ENCODE measurements at regions not wholly inside any gene's neighbourhood (a gene's known extent, or its start where the extent isn't known, plus 50 kb on each side); places are given as distances from the start of the nearest gene placed in this dataset.

DNA sequence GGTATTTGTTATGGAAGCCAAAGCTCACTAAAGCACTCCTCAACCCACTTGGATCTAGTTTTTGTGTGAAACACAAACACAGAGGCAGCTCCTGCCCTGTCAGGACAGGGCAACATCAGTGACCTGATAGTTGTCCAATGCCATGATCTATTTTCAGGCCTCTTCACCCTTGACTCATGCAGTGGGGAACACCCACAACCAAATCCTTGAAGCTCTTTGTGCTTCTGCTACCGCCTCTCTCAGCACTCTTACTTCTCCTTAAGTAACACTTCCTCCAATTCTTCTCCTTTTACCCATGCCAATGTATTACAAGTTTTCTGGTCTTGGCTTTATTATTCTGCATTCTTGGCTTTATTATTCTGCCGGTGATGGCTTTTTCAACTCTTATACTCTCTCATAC, 425.3 kb downstream of the INHBA start:
- no peak for DNase-seq

DNA sequence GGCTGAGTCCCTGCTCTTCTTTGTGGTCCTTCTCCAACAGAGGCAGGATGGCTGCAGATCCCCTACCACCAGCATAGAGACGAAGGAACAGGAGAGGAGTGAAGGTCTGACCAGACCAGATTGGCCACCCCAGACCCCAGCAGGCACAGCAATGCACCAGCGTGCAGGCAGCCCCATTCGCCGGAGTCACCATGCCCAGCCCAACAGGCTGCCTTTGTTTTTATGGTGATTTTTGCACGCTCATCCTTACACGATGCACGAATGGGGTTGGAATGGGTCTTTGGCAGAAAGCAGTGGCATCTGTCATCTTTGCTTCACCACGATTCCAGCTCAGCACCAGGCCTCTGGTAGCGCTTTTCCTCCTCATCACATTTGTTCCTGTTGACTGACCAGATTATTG, 427.6 kb downstream of the INHBA start:
- DNase-seq, result peak; percentile 31

DNA sequence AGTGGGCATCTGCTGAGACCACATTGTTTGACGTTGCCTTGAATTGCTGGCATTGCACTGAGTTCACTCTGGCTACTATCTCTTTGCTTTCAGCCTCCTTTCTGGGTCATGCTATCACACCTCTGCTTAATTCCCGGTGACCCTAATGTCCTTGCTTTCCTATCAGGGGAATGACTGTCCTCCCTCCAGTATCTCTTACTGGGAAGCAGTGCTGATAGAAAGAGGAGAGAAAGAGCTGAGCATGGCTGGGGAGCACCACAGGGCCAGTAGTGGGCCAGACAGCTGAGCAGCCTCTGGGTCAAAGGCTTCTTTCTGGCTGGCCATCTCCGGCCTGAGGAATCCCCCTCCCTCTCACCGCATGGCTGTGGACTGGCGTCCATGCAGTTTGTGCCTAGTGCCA, 428.7 kb downstream of the INHBA start:
- no peak for DNase-seq

DNA sequence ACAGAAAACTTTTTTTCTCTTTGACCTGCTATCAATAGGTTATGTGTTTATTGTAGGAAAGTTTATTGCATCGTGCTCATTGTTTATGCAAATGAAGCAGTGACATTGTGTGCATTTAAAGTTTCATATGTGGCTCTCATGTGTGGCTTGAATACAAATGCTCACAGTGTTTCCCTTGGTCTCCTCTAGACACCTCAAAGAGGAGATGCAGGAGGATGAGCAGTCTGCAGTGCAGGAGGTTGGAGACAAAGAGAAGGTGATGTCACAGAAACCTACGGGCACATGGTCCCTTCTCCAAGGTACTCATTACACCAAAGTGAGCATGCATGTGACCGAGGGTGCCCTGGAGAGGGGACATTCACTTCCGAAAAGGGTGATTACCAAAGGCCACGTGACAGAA, 430.2 kb downstream of the INHBA start:
- no peak for DNase-seq

DNA sequence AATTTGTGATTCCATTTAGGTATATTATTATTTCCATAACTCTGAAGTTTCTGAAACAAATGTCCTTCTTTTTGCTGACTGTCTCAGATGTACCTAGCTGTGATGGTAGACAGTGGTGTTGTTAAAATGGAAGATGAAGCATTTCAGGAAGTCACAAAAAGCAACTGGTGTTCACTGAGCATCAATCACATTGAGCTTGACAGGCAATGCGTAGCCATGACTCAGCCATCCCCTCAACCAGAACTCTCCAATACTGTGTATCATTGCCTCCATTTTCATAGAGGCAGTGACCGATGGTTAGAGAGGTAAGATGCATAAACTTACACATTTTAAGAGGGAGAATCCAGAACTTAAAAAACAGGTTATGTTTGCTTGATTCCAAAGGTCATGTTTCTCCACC, 434.0 kb downstream of the INHBA start:
- no peak for DNase-seq

DNA sequence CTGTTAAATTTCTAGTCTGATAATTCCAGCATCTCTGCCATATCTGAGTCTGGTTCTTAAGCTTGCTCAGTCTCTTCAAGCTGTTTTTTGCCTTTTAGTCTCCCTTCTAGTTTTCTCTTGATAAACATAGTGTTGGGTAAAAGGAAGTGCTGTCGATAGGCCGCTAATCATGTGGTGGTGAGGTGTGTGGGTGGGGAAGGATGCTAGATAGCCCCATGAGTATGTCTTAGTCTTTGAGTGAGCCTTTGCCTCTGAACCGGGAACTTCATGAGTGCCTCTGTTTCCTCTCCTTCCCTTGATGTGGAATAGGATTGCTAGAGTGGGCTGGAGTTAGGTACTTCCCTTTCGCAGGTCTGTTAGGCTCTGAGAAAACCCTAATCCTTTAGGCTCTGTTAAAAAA, 441.8 kb downstream of the INHBA start:
- no peak for DNase-seq

DNA sequence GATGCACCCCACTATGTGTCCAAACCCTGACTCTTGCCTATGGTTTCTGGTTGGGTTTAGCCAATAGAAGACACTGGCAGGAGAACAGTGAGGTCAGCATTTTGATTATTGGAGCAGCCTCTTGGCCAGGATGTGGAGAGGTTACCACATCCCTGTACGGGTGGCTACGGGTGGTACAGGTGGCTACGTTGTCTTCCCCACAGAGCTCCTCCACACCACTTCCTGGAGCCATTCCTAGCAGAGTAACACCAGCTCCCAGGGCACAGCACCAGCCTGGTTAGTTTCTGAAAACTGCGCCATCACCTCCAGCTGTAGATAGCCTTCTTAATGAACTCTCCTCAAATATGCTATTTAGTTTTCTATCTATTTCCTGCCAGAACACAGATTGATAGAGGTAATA, 445.2 kb downstream of the INHBA start:
- DNase-seq, result no peak

DNA sequence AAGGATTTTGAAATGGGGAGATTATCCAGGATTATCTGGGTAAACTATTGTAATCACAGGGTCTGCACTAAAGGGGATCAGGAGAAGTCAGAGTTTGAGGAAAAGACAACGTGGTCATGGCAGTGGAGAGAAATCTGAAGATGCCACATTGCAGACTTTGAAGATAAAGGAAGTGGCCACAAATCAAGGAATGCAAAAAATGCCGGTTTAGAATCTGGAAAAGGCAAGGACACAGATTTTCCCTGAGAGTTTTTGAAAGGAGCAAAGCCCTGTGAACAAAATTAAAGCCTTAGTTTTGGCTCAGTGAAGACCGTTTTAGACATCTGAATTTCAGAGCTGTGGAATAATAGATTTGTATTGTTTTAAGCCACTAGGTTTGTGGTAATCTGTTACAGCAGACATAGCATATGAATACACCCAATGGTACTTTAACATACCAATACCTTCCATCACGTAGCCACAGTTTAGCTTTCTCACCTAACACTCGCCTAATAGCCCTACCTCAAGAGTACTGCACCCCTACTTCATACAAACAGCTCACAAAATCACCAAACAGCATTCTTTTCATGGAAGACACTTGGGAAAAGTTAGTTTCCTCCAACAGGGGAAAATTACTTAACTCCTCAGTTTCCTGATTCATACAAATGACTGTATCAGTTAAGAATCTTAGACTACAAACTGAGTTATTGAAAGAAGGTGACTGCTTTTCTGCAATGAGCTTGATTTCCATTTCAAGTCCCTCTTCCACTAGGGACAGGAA, 446.5 kb downstream of the INHBA start:
- DNase-seq, result no peak

DNA sequence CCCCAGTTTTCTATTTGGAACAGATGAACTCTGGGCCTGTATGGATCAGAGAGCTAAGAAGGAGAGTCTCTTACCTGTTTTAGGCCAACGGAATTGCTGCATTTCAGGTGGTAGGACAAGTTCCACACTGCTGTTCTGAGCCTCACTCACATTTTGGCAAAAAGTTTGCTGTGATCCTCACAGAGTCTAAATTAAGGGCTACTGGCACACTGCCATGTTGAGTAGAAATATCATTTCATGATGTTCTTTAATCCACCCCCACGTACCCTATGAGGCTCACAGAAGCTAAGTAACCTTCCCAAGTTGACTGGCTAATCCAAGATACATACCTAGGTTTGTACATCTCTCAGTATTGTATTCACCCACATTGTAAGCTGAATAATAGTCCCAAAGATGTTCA, 447.2 kb downstream of the INHBA start:
- no peak for DNase-seq

DNA sequence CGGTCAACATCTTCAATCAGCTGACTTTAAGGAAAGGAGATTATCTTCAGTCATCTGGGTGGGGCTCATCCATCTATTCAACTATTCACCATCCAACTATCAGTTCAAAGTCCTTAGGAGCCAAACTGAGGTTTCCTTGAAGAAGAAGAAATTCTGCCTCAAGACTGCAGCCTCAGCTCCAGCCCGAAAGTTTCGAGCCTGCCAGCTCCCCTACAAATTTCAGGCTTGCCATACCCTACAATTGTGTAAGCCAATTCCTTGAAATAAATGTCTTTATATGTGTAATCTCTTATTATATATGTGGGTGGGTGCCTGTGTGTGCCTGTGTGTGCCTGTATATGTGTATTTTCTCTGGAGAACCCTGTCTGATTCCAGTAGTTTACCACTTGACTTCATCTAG, 447.8 kb downstream of the INHBA start:
- DNase-seq, result no peak

DNA sequence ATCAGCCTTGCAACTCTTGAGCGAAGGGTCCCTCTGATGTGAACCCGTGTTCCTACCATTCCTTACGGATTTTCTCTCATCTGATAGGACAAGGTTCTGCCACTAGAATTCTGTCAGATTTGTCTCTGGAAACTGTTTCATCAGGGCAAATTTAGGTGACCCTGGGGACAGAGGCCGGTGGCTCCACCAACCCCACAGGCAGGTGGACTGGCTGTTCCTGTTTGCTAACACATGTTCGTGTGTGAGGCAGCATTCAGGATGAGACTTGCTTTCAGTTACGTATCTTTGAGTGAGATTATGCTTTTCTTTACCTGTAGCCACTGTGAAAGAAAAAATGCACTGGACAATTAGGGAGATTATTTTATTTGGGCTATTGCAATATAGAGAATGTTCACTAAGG, 449.9 kb downstream of the INHBA start:
- no peak for DNase-seq

DNA sequence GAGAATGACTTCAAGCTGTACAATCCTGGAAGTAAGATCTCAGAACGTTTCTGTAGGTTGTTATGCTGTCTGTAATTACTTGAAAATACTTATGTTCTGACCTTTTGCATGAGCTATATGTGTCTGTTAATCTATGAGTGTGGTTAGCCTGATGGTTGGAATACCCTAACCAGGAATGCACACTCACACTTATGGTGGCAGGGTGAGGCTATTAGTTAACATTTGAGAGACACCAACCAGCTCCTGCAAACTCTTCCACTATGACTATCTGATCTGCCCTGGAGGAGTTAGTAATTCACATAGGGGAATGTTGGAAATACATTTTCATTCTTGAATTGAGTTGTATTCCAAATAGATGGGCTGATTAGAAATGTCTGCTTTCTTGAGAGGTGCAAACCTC, 450.3 kb downstream of the INHBA start:
- DNase-seq, result no peak

DNA sequence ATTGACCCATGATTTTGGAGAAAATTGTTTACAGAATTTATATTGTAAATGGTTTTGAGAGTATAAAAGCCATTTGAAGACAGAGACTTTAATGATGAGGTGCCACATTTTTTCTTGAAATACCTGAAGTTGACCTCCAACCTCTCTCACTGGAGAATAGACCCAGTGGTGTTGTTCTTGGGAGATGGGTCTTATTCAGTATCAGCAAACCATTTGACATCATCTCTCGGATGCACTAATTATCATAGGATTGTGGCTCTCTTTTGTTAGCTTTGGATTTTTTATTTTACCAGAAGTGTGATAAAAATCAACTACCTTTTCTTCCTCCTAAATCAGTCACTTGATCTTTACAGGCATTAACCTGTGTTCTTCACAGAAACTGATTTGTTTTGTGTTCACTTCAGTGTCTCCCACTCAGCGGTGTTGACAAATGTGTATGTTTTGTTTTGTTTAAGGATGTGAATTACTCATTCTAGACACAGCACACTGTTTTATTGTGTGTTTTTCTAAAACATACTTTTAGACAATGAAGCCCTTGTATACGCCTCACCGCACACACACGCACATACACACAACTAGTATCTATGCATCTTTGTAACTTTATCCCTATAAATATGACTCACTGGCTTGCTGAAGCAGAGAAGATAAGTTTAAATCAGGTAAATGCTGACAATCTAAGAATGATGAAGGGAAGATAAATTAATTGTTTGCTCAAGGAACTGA, 455.6 kb downstream of the INHBA start:
- no peak for DNase-seq

DNA sequence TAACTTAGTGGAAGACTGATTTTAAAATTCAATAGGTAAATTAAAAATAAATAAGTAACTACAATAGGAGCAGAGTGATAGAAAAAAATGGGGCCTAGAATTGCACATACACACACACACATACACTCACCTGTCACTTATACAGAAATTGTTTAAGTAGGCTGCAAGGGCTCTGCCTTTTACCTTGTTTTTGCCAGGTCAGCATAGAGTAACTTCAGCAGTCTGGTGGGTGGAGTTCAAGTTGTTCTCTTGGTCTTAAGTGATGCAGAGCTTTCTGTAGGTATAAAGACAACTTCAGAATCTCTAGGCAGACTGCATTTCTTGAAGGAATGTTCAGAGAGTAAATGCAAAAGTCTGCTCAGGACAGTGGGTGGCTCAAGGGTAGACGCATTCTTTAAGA, 457.0 kb downstream of the INHBA start:
- no peak for DNase-seq

DNA sequence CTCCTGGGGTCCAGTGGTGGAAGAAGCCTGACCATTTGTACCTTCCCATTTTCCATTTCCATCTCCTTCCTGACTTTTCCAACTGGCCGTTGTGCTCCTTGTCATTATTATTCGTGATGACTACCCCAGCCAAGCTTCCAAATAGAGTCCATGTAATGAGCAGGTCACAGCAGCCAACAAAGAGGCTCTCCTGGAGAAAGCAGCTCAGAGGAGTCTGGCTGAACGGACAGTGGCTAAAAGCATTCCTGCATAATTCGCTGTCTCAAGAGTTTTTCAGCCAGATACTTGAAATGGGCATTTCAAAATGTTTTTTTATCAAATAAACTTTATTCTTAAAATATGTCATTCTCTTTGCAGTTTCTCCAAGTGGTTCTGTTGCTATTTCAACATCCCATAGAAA, 458.6 kb downstream of the INHBA start:
- DNase-seq, result no peak

DNA sequence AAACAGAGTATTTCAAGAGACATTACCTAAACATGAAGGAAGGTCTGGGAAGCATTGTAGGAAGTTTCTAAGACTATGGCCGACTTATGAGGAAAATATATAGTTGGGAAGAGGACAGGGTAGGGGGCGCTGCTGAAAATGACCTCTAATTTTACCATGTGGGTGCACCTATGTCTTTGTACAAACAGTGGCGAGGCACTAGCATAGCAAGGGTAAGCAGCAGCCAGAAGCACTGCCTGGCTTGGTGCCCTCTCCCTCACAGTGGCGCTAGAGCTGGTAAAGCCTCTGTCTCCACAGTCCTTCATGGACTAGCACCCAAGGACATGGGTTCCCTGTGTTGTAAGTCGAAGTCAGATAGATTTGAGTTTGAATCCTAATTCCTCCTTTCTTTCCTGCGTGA, 461.2 kb downstream of the INHBA start:
- DNase-seq, result no peak

DNA sequence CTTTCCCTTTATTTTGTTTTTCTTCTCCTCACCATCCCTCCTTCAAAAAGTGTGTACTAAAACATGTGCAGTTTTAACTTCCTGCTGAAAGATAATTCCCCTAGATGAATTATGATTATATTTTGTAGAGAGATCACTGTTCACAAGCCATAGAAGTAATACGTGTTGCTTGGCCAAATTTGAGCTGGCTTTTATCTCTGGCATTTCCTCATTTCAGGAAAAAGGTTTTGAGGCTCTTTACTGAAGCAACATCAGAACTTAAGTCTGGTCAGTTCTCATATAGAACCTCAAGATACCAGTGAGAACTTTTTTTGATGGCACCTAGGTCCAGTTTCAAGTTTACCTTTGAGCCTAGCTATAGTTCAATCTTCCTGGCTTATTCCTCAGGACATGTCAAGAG, 463.3 kb downstream of the INHBA start:
- no peak for DNase-seq

DNA sequence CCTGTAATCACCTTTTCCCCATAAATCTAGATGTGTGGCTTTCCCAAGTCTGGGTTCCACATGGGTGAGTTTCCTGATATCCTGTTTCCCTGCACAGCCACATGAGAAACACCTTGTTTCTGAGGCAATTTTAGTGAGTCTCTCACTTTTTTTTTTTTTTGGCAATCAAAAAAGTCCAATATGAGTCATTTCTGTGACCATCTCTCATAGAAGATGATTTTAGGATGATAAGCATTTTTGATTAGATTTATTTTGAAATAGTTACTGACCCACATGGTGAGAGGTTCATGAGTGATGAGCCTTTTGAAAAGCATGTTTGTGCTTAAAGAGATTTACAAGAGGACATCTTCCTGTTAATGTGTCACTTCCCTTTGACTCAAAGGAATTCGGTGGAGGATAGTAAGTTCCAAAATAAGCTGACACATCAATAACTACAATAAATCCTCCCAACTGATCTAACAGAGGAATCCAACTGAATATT, 464.0 kb downstream of the INHBA start:
- no peak for DNase-seq

DNA sequence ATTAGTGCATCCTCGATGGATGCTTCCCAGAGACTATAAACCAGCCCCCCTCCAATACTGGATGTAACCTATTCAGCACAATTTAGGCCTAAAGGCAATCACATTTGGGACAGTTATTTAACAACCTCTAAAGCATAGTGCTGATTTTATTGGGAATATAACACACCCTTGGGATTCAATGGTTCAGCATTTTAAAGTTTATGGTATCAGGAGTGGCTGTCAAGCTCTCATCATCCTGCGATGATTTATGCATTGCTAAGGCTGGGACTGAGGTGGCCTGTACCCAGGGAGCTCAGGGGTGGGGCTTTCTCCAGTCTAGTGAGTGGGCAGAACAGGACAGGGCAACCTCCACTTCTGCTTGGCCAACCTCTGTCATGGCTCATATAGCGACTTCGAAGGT, 464.9 kb downstream of the INHBA start:
- no peak for DNase-seq

DNA sequence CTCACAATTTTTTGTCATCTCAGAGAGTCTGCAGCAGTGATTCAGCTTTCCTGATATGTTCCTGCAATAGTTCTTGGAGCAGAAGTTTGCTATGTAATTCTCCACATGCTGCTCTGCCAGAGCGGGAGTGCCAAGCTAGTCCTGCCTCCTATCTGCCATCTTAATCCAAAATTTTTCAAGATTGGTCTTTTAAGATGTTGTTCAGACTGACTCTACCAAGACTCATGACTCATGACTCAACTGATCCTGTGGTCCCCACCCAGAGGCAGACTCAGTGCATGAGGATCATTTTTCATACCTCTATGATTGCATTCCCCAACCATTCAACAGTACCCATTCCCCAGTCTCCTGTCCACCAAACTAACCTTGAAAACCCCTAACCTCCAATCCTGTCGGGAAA, 470.8 kb downstream of the INHBA start:
- no peak for DNase-seq

DNA sequence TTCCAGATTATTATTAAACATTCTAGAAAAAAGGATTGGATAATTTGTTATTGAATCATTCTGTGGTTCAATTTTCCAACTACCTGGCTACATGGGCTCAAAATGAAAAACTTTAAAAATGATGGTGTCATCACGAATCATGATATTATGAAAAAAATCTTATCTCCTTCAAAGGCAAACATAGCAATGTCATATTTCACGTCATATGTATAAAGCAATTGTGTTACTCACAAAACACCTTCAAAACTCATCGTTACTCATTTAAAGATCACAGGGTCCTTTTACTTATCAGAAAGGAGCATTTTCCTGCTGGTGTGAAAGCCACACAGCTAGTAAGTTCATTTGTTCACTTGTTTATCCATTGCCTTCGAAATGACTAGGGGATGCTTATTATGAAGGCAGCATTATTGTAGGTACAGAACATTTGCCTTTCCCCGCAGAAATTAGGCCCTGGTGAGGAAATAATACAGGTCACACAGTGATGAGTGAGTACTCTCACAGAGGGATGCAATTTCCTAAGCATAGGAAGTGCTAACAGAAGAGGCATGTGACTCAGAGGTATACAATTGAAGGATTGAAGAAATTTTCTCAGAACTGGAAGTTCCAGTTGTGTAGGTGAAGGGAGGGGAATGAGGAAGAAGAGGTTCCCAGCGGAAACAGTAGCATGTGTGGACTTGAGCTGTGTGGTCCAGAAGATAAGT, 478.7 kb downstream of the INHBA start:
- no peak for DNase-seq

DNA sequence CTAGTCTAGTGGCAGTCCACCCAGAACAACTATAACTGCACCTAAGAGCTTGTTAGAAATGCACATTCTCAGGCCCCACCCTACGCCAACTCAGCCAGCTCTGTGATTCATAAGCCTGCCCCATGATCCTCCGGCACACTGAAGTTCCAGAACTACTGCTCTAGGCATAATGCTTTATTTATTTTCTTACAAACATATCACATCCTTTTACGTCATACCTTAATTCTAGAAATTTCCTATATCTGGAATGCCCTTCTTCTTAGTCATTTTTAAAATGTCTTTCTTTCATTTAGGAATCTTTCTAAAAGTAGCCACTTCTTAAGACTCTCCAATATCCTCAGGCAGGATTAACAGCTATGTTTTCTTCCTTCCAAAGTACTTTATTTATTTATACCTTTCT, 480.1 kb downstream of the INHBA start:
- no peak for DNase-seq

DNA sequence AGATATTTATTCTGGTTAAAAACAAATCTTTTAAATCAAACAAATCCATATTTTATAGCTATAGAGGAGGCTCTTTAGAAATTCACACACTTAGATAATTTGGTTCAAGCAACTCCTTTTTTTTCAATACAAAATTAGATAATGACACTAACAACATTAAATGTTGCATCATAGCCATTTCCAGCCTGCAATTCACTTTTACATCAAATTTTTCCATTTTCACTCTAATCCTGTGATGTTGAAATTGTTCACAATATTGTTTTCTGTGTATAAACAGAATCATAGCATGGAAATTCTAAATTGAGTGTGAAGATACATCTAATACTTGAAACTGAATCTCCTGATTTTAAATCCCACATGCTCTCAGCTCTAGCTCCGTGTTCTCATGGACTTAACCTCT, 482.6 kb downstream of the INHBA start:
- no peak for DNase-seq

DNA sequence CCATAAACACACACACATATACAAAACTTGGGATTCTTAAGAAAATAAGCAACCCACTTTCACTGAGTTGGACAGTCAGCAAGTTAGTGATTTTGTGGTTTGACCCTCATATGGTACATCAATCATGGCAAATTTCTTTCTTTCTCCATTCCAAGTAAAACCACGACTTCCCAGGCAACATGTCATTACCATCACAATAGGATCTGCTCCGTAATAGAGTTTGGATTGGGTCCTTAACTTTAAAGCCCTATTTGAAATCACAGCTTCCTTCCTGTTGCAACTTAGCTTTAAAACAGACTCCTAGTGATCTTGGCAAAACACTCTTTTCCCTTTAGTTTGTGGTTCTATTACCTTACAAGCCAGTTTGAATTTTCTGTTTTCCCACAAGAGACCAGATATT, 483.6 kb downstream of the INHBA start:
- no peak for DNase-seq

Measured in retina (tissue), 1 donor.